Liver (tissue), 8 donors: ENCODE measurements at regions not wholly inside any gene's neighbourhood (a gene's known extent, or its start where the extent isn't known, plus 50 kb on each side); places are given as distances from the start of the nearest gene placed in this dataset.

ENCODE experiments used
- DNase-seq: peaks from one replicate; pipeline ENCODE4 v3.0.0-alpha.2; 2017; ENCODE audit warnings: low spot score
- H3K27ac ChIP-seq, 2 donors: one replicate each; pipeline ENCODE4 v1.7.0; 2013; ENCODE audit warnings: inconsistent platforms in 2 of 2, low read length in 2 of 2, control low read depth in 1 of 2, low read depth in 1 of 2, mild to moderate bottlenecking in 1 of 2
- H3K27me3 ChIP-seq, 4 donors: one replicate each; pipeline versions ENCODE4 v1.6.1 to v1.7.0; 2013; ENCODE audit warnings: low read length in 3 of 4, inconsistent platforms in 1 of 4, mild to moderate bottlenecking in 1 of 4, moderate library complexity in 1 of 4; ENCODE audit not compliant: control insufficient read depth in 4 of 4, insufficient read depth in 4 of 4
- H3K36me3 ChIP-seq, 4 donors: one replicate each; pipeline versions ENCODE4 v1.6.1 to v1.7.0; 2013; ENCODE audit warnings: low read length in 3 of 4, mild to moderate bottlenecking in 3 of 4, low read depth in 1 of 4, moderate library complexity in 1 of 4; ENCODE audit not compliant: control insufficient read depth in 4 of 4, insufficient read depth in 3 of 4
- H3K4me1 ChIP-seq, 4 donors: one replicate each; pipeline versions ENCODE4 v1.6.1 to v1.7.0; 2013; ENCODE audit warnings: low read length in 3 of 4, mild to moderate bottlenecking in 3 of 4, moderate library complexity in 1 of 4; ENCODE audit not compliant: control insufficient read depth in 4 of 4, insufficient read depth in 4 of 4
- H3K4me3 ChIP-seq, 3 donors: one replicate each; pipeline versions ENCODE4 v1.6.1 to v1.7.0; 2013; ENCODE audit warnings: low read length in 3 of 3, control low read depth in 1 of 3, low read depth in 1 of 3, mild to moderate bottlenecking in 1 of 3
- H3K9ac ChIP-seq, 2 donors: one replicate each; pipeline ENCODE4 v1.7.0; 2013; ENCODE audit warnings: low read length in 2 of 2, mild to moderate bottlenecking in 2 of 2, moderate library complexity in 2 of 2, control low read depth in 1 of 2, low read depth in 1 of 2
- H3K9me3 ChIP-seq, 4 donors: one replicate each; pipeline versions ENCODE4 v1.6.1 to v1.7.0; 2013; ENCODE audit warnings: low read length in 3 of 4; ENCODE audit not compliant: control insufficient read depth in 4 of 4
- ATF3 ChIP-seq: IDR thresholded peaks from 2 replicates; pipeline ENCODE4 v1.6.1; 2016; ENCODE audit warnings: antibody characterized with exemption
- FOXA1 ChIP-seq: IDR thresholded peaks from 2 replicates; pipeline ENCODE4 v1.6.1; 2016; ENCODE audit warnings: antibody characterized with exemption
- GABPA ChIP-seq, 2 donors: IDR thresholded peaks in 1 of 2; conservative IDR thresholded peaks in 1 of 2; 2 replicates each; pipeline ENCODE4 v1.6.1; 2016; ENCODE audit warnings: antibody characterized with exemption in 2 of 2, mild to moderate bottlenecking in 1 of 2, moderate library complexity in 1 of 2
- HNF4A ChIP-seq, 2 donors: conservative IDR thresholded peaks; 2 replicates each; pipeline ENCODE4 v1.6.1; 2016; ENCODE audit warnings: antibody characterized with exemption in 2 of 2, mild to moderate bottlenecking in 2 of 2
- NR2F2 ChIP-seq: IDR thresholded peaks from 2 replicates; pipeline ENCODE4 v1.6.1; 2016; ENCODE audit warnings: antibody characterized with exemption
- RAD21 ChIP-seq, 2 donors: IDR thresholded peaks; 2 replicates each; pipeline ENCODE4 v1.6.1; 2016; ENCODE audit warnings: antibody characterized with exemption in 2 of 2, mild to moderate bottlenecking in 2 of 2
- SP1 ChIP-seq: IDR thresholded peaks from 2 replicates; pipeline ENCODE4 v1.6.1; 2018; ENCODE audit warnings: antibody characterized with exemption, mild to moderate bottlenecking
- YY1 ChIP-seq: IDR thresholded peaks from 2 replicates; pipeline ENCODE4 v1.6.1; 2016; ENCODE audit warnings: antibody characterized with exemption, mild to moderate bottlenecking
- ZBTB33 ChIP-seq: IDR thresholded peaks from 2 replicates; pipeline ENCODE4 v1.6.1; 2016; ENCODE audit warnings: antibody characterized with exemption
- WGBS: extraction: QIAGEN DNeasy Blood & Tissue Kit; methylation state at CpG from one replicate; pipeline ENCODE4 v1.1.7; 2013; 5-methylcytosine and 5-hydroxymethylcytosine counted together
- TF ChIP-seq, protein P1 (sequence below): IDR thresholded peaks from 2 replicates; pipeline ENCODE4 v1.6.1; 2016; ENCODE audit warnings: antibody characterized with exemption, mild to moderate bottlenecking
- TF ChIP-seq, protein P2 (sequence below): fragments of 150-350 bp; IDR thresholded peaks from 2 replicates; pipeline ENCODE4 v1.5.1; 2017; ENCODE audit warnings: improper control_type of control experiment, low read depth, low read length; ENCODE audit not compliant: missing input control
- donor health status: healthy.
- donor health status: healthy.
- donor health status: healthy.
- donor health status: healthy.
- donor health status: healthy.

GRCh38 chr18:78368726-78369125 is 610.9 kb upstream of the SALL3 start:
- no peak overlapping the region for H3K27ac ChIP-seq
- no peaks in the 10 kb centered on the region for H3K4me1 ChIP-seq
- H3K9me3 ChIP-seq: peaks cover 0 to 2% (median 0%) of the 10 kb centered on the region in 4 donors
- H3K27me3 ChIP-seq: no peaks in the 10 kb centered on the region
- no peak for TF ChIP-seq RAD21 (IDR thresholded peaks at IDR 0.05)
- no peak for TF ChIP-seq FOXA1
- no peak for TF ChIP-seq YY1
- TF ChIP-seq ZBTB33: no peak
- TF ChIP-seq NR2F2: no peak
- TF ChIP-seq, protein P1, sequence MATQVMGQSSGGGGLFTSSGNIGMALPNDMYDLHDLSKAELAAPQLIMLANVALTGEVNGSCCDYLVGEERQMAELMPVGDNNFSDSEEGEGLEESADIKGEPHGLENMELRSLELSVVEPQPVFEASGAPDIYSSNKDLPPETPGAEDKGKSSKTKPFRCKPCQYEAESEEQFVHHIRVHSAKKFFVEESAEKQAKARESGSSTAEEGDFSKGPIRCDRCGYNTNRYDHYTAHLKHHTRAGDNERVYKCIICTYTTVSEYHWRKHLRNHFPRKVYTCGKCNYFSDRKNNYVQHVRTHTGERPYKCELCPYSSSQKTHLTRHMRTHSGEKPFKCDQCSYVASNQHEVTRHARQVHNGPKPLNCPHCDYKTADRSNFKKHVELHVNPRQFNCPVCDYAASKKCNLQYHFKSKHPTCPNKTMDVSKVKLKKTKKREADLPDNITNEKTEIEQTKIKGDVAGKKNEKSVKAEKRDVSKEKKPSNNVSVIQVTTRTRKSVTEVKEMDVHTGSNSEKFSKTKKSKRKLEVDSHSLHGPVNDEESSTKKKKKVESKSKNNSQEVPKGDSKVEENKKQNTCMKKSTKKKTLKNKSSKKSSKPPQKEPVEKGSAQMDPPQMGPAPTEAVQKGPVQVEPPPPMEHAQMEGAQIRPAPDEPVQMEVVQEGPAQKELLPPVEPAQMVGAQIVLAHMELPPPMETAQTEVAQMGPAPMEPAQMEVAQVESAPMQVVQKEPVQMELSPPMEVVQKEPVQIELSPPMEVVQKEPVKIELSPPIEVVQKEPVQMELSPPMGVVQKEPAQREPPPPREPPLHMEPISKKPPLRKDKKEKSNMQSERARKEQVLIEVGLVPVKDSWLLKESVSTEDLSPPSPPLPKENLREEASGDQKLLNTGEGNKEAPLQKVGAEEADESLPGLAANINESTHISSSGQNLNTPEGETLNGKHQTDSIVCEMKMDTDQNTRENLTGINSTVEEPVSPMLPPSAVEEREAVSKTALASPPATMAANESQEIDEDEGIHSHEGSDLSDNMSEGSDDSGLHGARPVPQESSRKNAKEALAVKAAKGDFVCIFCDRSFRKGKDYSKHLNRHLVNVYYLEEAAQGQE: no peak
- no peak for TF ChIP-seq ATF3
- TF ChIP-seq SP1: no peak
- TF ChIP-seq, protein P2, sequence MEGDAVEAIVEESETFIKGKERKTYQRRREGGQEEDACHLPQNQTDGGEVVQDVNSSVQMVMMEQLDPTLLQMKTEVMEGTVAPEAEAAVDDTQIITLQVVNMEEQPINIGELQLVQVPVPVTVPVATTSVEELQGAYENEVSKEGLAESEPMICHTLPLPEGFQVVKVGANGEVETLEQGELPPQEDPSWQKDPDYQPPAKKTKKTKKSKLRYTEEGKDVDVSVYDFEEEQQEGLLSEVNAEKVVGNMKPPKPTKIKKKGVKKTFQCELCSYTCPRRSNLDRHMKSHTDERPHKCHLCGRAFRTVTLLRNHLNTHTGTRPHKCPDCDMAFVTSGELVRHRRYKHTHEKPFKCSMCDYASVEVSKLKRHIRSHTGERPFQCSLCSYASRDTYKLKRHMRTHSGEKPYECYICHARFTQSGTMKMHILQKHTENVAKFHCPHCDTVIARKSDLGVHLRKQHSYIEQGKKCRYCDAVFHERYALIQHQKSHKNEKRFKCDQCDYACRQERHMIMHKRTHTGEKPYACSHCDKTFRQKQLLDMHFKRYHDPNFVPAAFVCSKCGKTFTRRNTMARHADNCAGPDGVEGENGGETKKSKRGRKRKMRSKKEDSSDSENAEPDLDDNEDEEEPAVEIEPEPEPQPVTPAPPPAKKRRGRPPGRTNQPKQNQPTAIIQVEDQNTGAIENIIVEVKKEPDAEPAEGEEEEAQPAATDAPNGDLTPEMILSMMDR: no peak
- DNase-seq: no peak
- no peak overlapping the region for H3K9ac ChIP-seq
- H3K36me3 ChIP-seq: no peaks in the 10 kb centered on the region
- no peak overlapping the region for H3K4me3 ChIP-seq
- 87% methylated on average over 10 of the region's 10 CpGs for WGBS

GRCh38 chr18:78376046-78376445 is 603.6 kb upstream of the SALL3 start:
- H3K27me3 ChIP-seq: peaks cover 0 to 4% (median 0%) of the 10 kb centered on the region in 4 donors
- 76% methylated on average over 8 of the region's 8 CpGs for WGBS
- TF ChIP-seq HNF4A (conservative IDR thresholded peaks at IDR 0.05): no peak
- TF ChIP-seq, protein P2: no peak
- no peak for TF ChIP-seq GABPA (IDR thresholded peaks at IDR 0.05 in 1 of 2, conservative IDR thresholded peaks at IDR 0.05 in 1 of 2)
- H3K9ac ChIP-seq: no peak overlapping the region
- no peaks in the 10 kb centered on the region for H3K9me3 ChIP-seq
- no peaks in the 10 kb centered on the region for H3K36me3 ChIP-seq
- H3K4me1 ChIP-seq: no peaks in the 10 kb centered on the region
- no peak for DNase-seq
- H3K27ac ChIP-seq: no peak overlapping the region
- no peak overlapping the region for H3K4me3 ChIP-seq
